ENCODE measurements at regions not wholly inside any gene's neighbourhood (a gene's known extent, or its start where the extent isn't known, plus 50 kb on each side); places are given as distances from the start of the nearest gene placed in this dataset.

- H3K36me3 ChIP-seq (ENCODE audit: control insufficient read depth, insufficient read depth, low read length): no peaks in the 10 kb centered on the region
- H3K27ac ChIP-seq (ENCODE audit: insufficient read depth, low read length, poor library complexity, severe bottlenecking): no peak overlapping the region
- no peaks in the 10 kb centered on the region for H3K9me3 ChIP-seq (ENCODE audit: control insufficient read depth, low read length)
- no peaks in the 10 kb centered on the region for H3K27me3 ChIP-seq (replicated peaks; ENCODE audit: control insufficient read depth, insufficient read depth, low read length, poor library complexity, severe bottlenecking)
- no peak for DNase-seq
- no peak overlapping the region for H3K4me3 ChIP-seq (ENCODE audit: insufficient read depth, low read depth, low read length, poor library complexity, severe bottlenecking)
- no peaks in the 10 kb centered on the region for H3K4me1 ChIP-seq (ENCODE audit: control insufficient read depth, insufficient read depth, low read length, poor library complexity, severe bottlenecking)
These were observed 710.6 kb upstream of the ID2 start for GRCh38 chr2:7971248-7971647.

- no peak for DNase-seq
- H3K27me3 ChIP-seq (replicated peaks; ENCODE audit: control insufficient read depth, insufficient read depth, low read length, poor library complexity, severe bottlenecking): no peaks in the 10 kb centered on the region
- no peaks in the 10 kb centered on the region for H3K9me3 ChIP-seq (ENCODE audit: control insufficient read depth, low read length)
- H3K27ac ChIP-seq (ENCODE audit: insufficient read depth, low read length, poor library complexity, severe bottlenecking): no peak overlapping the region
- H3K4me3 ChIP-seq (ENCODE audit: insufficient read depth, low read depth, low read length, poor library complexity, severe bottlenecking): no peak overlapping the region
- H3K36me3 ChIP-seq (ENCODE audit: control insufficient read depth, insufficient read depth, low read length): no peaks in the 10 kb centered on the region
- H3K4me1 ChIP-seq (ENCODE audit: control insufficient read depth, insufficient read depth, low read length, poor library complexity, severe bottlenecking): no peaks in the 10 kb centered on the region
These were observed 710.0 kb upstream of the ID2 start for GRCh38 chr2:7971841-7972240.

- Histone ChIP-seq H3K4me1 (ENCODE audit: control insufficient read depth, insufficient read depth, low read length, poor library complexity, severe bottlenecking) (no peaks in the 10 kb centered on the region), H3K27ac (ENCODE audit: insufficient read depth, low read length, poor library complexity, severe bottlenecking) (no peak overlapping the region), H3K9me3 (ENCODE audit: control insufficient read depth, low read length) (no peaks in the 10 kb centered on the region), H3K36me3 (ENCODE audit: control insufficient read depth, insufficient read depth, low read length) (no peaks in the 10 kb centered on the region), H3K4me3 (ENCODE audit: insufficient read depth, low read depth, low read length, poor library complexity, severe bottlenecking) (no peak overlapping the region), H3K27me3 (replicated peaks; ENCODE audit: control insufficient read depth, insufficient read depth, low read length, poor library complexity, severe bottlenecking) (no peaks in the 10 kb centered on the region)
- no peak for DNase-seq
These were observed 709.2 kb upstream of the ID2 start for GRCh38 chr2:7972670-7973069.

GRCh38 chr2:7973801-7974480 lies 707.9 kb upstream of the ID2 start:
- no peaks in the 10 kb centered on the region for H3K4me1 ChIP-seq (ENCODE audit: control insufficient read depth, insufficient read depth, low read length, poor library complexity, severe bottlenecking)
- H3K27ac ChIP-seq (ENCODE audit: insufficient read depth, low read length, poor library complexity, severe bottlenecking): no peak overlapping the region
- no peaks in the 10 kb centered on the region for H3K9me3 ChIP-seq (ENCODE audit: control insufficient read depth, low read length)
- no peak for DNase-seq
- no peaks in the 10 kb centered on the region for H3K27me3 ChIP-seq (replicated peaks; ENCODE audit: control insufficient read depth, insufficient read depth, low read length, poor library complexity, severe bottlenecking)
- no peaks in the 10 kb centered on the region for H3K36me3 ChIP-seq (ENCODE audit: control insufficient read depth, insufficient read depth, low read length)
- no peak overlapping the region for H3K4me3 ChIP-seq (ENCODE audit: insufficient read depth, low read depth, low read length, poor library complexity, severe bottlenecking)

- H3K4me1 ChIP-seq (ENCODE audit: control insufficient read depth, insufficient read depth, low read length, poor library complexity, severe bottlenecking): no peaks in the 10 kb centered on the region
- no peak overlapping the region for H3K4me3 ChIP-seq (ENCODE audit: insufficient read depth, low read depth, low read length, poor library complexity, severe bottlenecking)
- no peaks in the 10 kb centered on the region for H3K27me3 ChIP-seq (replicated peaks; ENCODE audit: control insufficient read depth, insufficient read depth, low read length, poor library complexity, severe bottlenecking)
- DNase-seq: no peak
- no peaks in the 10 kb centered on the region for H3K9me3 ChIP-seq (ENCODE audit: control insufficient read depth, low read length)
- no peak overlapping the region for H3K27ac ChIP-seq (ENCODE audit: insufficient read depth, low read length, poor library complexity, severe bottlenecking)
- no peaks in the 10 kb centered on the region for H3K36me3 ChIP-seq (ENCODE audit: control insufficient read depth, insufficient read depth, low read length)
These were observed 706.9 kb upstream of the ID2 start for GRCh38 chr2:7974936-7975335.

GRCh38 chr2:7976206-7976605 lies 705.6 kb upstream of the ID2 start:
- no peak for DNase-seq
- H3K4me1 ChIP-seq (ENCODE audit: control insufficient read depth, insufficient read depth, low read length, poor library complexity, severe bottlenecking): no peaks in the 10 kb centered on the region
- H3K4me3 ChIP-seq (ENCODE audit: insufficient read depth, low read depth, low read length, poor library complexity, severe bottlenecking): no peak overlapping the region
- H3K9me3 ChIP-seq (ENCODE audit: control insufficient read depth, low read length): no peaks in the 10 kb centered on the region
- H3K27ac ChIP-seq (ENCODE audit: insufficient read depth, low read length, poor library complexity, severe bottlenecking): no peak overlapping the region
- H3K27me3 ChIP-seq (replicated peaks; ENCODE audit: control insufficient read depth, insufficient read depth, low read length, poor library complexity, severe bottlenecking): no peaks in the 10 kb centered on the region
- no peaks in the 10 kb centered on the region for H3K36me3 ChIP-seq (ENCODE audit: control insufficient read depth, insufficient read depth, low read length)

GRCh38 chr2:7977981-7978380 lies 703.9 kb upstream of the ID2 start:
- Histone ChIP-seq H3K4me1 (ENCODE audit: control insufficient read depth, insufficient read depth, low read length, poor library complexity, severe bottlenecking) (no peaks in the 10 kb centered on the region), H3K27me3 (replicated peaks; ENCODE audit: control insufficient read depth, insufficient read depth, low read length, poor library complexity, severe bottlenecking) (no peaks in the 10 kb centered on the region), H3K36me3 (ENCODE audit: control insufficient read depth, insufficient read depth, low read length) (no peaks in the 10 kb centered on the region), H3K4me3 (ENCODE audit: insufficient read depth, low read depth, low read length, poor library complexity, severe bottlenecking) (no peak overlapping the region), H3K27ac (ENCODE audit: insufficient read depth, low read length, poor library complexity, severe bottlenecking) (no peak overlapping the region), H3K9me3 (ENCODE audit: control insufficient read depth, low read length) (no peaks in the 10 kb centered on the region)
- no peak for DNase-seq

- H3K9me3 ChIP-seq (ENCODE audit: control insufficient read depth, low read length): no peaks in the 10 kb centered on the region
- H3K4me1 ChIP-seq (ENCODE audit: control insufficient read depth, insufficient read depth, low read length, poor library complexity, severe bottlenecking): no peaks in the 10 kb centered on the region
- no peaks in the 10 kb centered on the region for H3K27me3 ChIP-seq (replicated peaks; ENCODE audit: control insufficient read depth, insufficient read depth, low read length, poor library complexity, severe bottlenecking)
- H3K4me3 ChIP-seq (ENCODE audit: insufficient read depth, low read depth, low read length, poor library complexity, severe bottlenecking): no peak overlapping the region
- no peak for DNase-seq
- H3K36me3 ChIP-seq (ENCODE audit: control insufficient read depth, insufficient read depth, low read length): no peaks in the 10 kb centered on the region
- H3K27ac ChIP-seq (ENCODE audit: insufficient read depth, low read length, poor library complexity, severe bottlenecking): no peak overlapping the region
These were observed 699.8 kb upstream of the ID2 start for GRCh38 chr2:7982054-7982453.

DNA sequence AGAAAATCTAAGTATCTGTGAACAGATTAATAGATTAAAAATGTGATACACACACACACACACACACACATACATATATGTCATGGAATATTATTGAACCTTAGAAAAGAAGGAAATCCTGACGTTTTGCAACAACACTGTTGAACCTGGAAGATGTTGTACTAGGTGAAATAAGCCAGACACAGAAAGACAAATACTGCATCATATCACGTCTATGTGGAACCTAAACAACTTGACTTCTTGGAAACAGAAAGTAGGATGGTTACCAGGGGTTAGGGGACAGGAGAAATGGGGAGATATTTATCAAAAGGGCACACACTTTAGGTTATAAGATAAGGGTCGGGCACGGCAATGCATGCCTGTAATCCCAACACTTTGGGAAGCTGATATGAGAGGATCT lies 698.4 kb upstream of the ID2 start:
- Histone ChIP-seq H3K9me3 (ENCODE audit: control insufficient read depth, low read length) (no peaks in the 10 kb centered on the region), H3K36me3 (ENCODE audit: control insufficient read depth, insufficient read depth, low read length) (no peaks in the 10 kb centered on the region), H3K27me3 (replicated peaks; ENCODE audit: control insufficient read depth, insufficient read depth, low read length, poor library complexity, severe bottlenecking) (no peaks in the 10 kb centered on the region), H3K27ac (ENCODE audit: insufficient read depth, low read length, poor library complexity, severe bottlenecking) (no peak overlapping the region), H3K4me3 (ENCODE audit: insufficient read depth, low read depth, low read length, poor library complexity, severe bottlenecking) (no peak overlapping the region), H3K4me1 (ENCODE audit: control insufficient read depth, insufficient read depth, low read length, poor library complexity, severe bottlenecking) (no peaks in the 10 kb centered on the region)
- DNase-seq: no peak

DNA sequence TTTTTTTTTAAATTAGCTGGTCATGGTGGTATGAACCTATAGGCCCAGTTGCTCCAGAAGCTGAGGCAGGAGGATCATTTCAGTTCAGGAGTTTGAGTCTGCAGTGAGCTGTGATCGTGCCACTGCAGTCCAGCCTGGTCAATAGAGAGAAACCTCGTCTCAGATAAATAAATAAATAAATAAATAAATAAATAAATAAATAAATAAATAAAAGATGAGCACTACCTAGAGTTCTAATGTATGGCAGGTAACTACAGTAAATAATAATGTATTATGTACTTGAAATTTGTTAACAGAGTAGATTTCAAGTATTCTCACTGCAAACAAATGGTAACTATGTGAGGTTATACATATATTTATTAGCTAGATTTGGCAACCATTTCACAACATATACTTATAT lies 697.9 kb upstream of the ID2 start:
- no peak for DNase-seq
- H3K4me1 ChIP-seq (ENCODE audit: control insufficient read depth, insufficient read depth, low read length, poor library complexity, severe bottlenecking): no peaks in the 10 kb centered on the region
- H3K9me3 ChIP-seq (ENCODE audit: control insufficient read depth, low read length): no peaks in the 10 kb centered on the region
- no peak overlapping the region for H3K4me3 ChIP-seq (ENCODE audit: insufficient read depth, low read depth, low read length, poor library complexity, severe bottlenecking)
- no peaks in the 10 kb centered on the region for H3K27me3 ChIP-seq (replicated peaks; ENCODE audit: control insufficient read depth, insufficient read depth, low read length, poor library complexity, severe bottlenecking)
- no peak overlapping the region for H3K27ac ChIP-seq (ENCODE audit: insufficient read depth, low read length, poor library complexity, severe bottlenecking)
- H3K36me3 ChIP-seq (ENCODE audit: control insufficient read depth, insufficient read depth, low read length): no peaks in the 10 kb centered on the region

Data from effector memory CD4-positive, alpha-beta T cell (primary cell).